DMS53 (cell line): ENCODE measurements at regions not wholly inside any gene's neighbourhood (a gene's known extent, or its start where the extent isn't known, plus 50 kb on each side); places are given as distances from the start of the nearest gene placed in this dataset.
"Not testable (repeated sequence)": the region's sequence is repeated elsewhere in the genome, so short reads cannot be mapped to it uniquely, and the experiment has no call there.

Experiments
- DNase-seq: peaks from one replicate; lab custom pipeline; 2025; lab: John Stamatoyannopoulos, UW

- DNase-seq: no peak
Measured at GRCh38 chr2:228793116-228793515, 478.0 kb downstream of the PID1 start.

GRCh38 chr2:228786901-228787300, 484.2 kb downstream of the PID1 start:
- DNase-seq: no peak

GRCh38 chr2:228782281-228782680, 488.8 kb downstream of the PID1 start:
- no peak for DNase-seq

GRCh38 chr2:228777855-228778355, 493.2 kb downstream of the PID1 start:
- no peak for DNase-seq

- DNase-seq: no peak
Measured at GRCh38 chr2:228774548-228774947, 496.5 kb downstream of the PID1 start.

GRCh38 chr2:228771774-228772173, 499.3 kb downstream of the PID1 start:
- DNase-seq: no peak

- DNase-seq: no peak
Measured at GRCh38 chr2:228771315-228771714, 499.8 kb downstream of the PID1 start.

- no peak for DNase-seq
Measured at GRCh38 chr2:228768818-228769217, 502.3 kb downstream of the PID1 start.

GRCh38 chr2:228768141-228768540, 502.9 kb downstream of the PID1 start:
- not testable (repeated sequence) for DNase-seq

- DNase-seq: no peak
Measured at GRCh38 chr2:228767196-228767595, 503.9 kb downstream of the PID1 start.

- DNase-seq: no peak
Measured at GRCh38 chr2:228763379-228763981, 507.6 kb downstream of the PID1 start.

GRCh38 chr2:228762565-228762964, 508.5 kb downstream of the PID1 start:
- no peak for DNase-seq

GRCh38 chr2:228755661-228756060, 515.4 kb downstream of the PID1 start:
- peak; percentile 31 for DNase-seq

- peak; percentile 1 for DNase-seq
Measured at GRCh38 chr2:228747483-228747882, 523.6 kb downstream of the PID1 start.

GRCh38 chr2:228738671-228739380, 532.3 kb downstream of the PID1 start:
- DNase-seq: no peak

GRCh38 chr2:228735697-228736096, 535.4 kb downstream of the PID1 start:
- no peak for DNase-seq

- no peak for DNase-seq
Measured at GRCh38 chr2:228731517-228731916, 539.6 kb downstream of the PID1 start.

GRCh38 chr2:228728961-228729360, 542.1 kb downstream of the PID1 start:
- DNase-seq: no peak

GRCh38 chr2:228725031-228725430, 543.5 kb upstream of the SPHKAP start:
- DNase-seq: no peak

GRCh38 chr2:228723599-228723998, 542.1 kb upstream of the SPHKAP start:
- DNase-seq: no peak

- no peak for DNase-seq
Measured at GRCh38 chr2:228722311-228722710, 540.8 kb upstream of the SPHKAP start.

- no peak for DNase-seq
Measured at GRCh38 chr2:228720895-228721294, 539.4 kb upstream of the SPHKAP start.

- no peak for DNase-seq
Measured at GRCh38 chr2:228709788-228710371, 528.4 kb upstream of the SPHKAP start.
